ENCODE measurements at regions not wholly inside any gene's neighbourhood (a gene's known extent, or its start where the extent isn't known, plus 50 kb on each side); places are given as distances from the start of the nearest gene placed in this dataset.

- DNase-seq, result no peak
Measured at GRCh38 chr3:117610156-117610555, 900.6 kb downstream of the TUSC7 start.

- DNase-seq, result no peak
Measured at GRCh38 chr3:117611211-117611610, 901.6 kb downstream of the TUSC7 start.

GRCh38 chr3:117616227-117616626, 906.6 kb downstream of the TUSC7 start:
- no peak for DNase-seq

- no peak for DNase-seq
Measured at GRCh38 chr3:117617906-117618305, 908.3 kb downstream of the TUSC7 start.

GRCh38 chr3:117618462-117618861, 908.9 kb downstream of the TUSC7 start:
- no peak for DNase-seq

GRCh38 chr3:117619805-117620204, 910.2 kb downstream of the TUSC7 start:
- DNase-seq, result no peak

GRCh38 chr3:117622171-117622841, 912.7 kb downstream of the TUSC7 start:
- DNase-seq, result no peak

GRCh38 chr3:117624424-117624823, 914.8 kb downstream of the TUSC7 start:
- DNase-seq, result no peak

GRCh38 chr3:117625174-117625573, 915.6 kb downstream of the TUSC7 start:
- DNase-seq, result no peak

GRCh38 chr3:117626577-117626976, 917.0 kb downstream of the TUSC7 start:
- no peak for DNase-seq

GRCh38 chr3:117628823-117629291, 919.3 kb downstream of the TUSC7 start:
- peak; percentile 54 for DNase-seq

- no peak for DNase-seq
Measured at GRCh38 chr3:117629505-117629904, 919.9 kb downstream of the TUSC7 start.

GRCh38 chr3:117630469-117630868, 920.9 kb downstream of the TUSC7 start:
- DNase-seq, result no peak

- no peak for DNase-seq
Measured at GRCh38 chr3:117630885-117631284, 921.3 kb downstream of the TUSC7 start.

- DNase-seq, result no peak
Measured at GRCh38 chr3:117631781-117632180, 922.2 kb downstream of the TUSC7 start.

GRCh38 chr3:117632191-117632590, 922.6 kb downstream of the TUSC7 start:
- no peak for DNase-seq

- DNase-seq, result no peak
Measured at GRCh38 chr3:117633207-117633606, 923.6 kb downstream of the TUSC7 start.

- DNase-seq, result no peak
Measured at GRCh38 chr3:117637666-117638065, 928.1 kb downstream of the TUSC7 start.

- no peak for DNase-seq
Measured at GRCh38 chr3:117644203-117644602, 934.6 kb downstream of the TUSC7 start.

- DNase-seq, result no peak
Measured at GRCh38 chr3:117645561-117646242, 936.1 kb downstream of the TUSC7 start.

- no peak for DNase-seq
Measured at GRCh38 chr3:117647435-117647834, 937.9 kb downstream of the TUSC7 start.

GRCh38 chr3:117651246-117651645, 941.7 kb downstream of the TUSC7 start:
- DNase-seq, result peak; percentile 56

GRCh38 chr3:117656391-117656790, 946.8 kb downstream of the TUSC7 start:
- DNase-seq, result no peak

GRCh38 chr3:117657278-117657677, 947.7 kb downstream of the TUSC7 start:
- no peak for DNase-seq
